GM12878 (cell line): ENCODE measurements at regions not wholly inside any gene's neighbourhood (a gene's known extent, or its start where the extent isn't known, plus 50 kb on each side); places are given as distances from the start of the nearest gene placed in this dataset.

Experiments
- ATAC-seq: fragments of 200-7000 bp; cut with Tn5 transposase; 3 replicates; pipeline ENCODE4 v1.9.1; 2020; ENCODE audit warnings: mild to moderate bottlenecking, moderate library complexity
- BruUV-seq: library from RNA; stranded (reverse); fragments of 400-500 nt; replicated peaks from 2 replicates; lab custom pipeline; 2021; lab: Mats Ljungman, UMichigan
- CTCF ChIA-PET: fragments of 300-600 bp; sonication (Branson Sonifier 250); formaldehyde crosslinking; extraction: SDS; loops from one replicate; lab custom pipeline; 2021; ENCODE audit warnings: inconsistent platforms; lab: Yijun Ruan, JAX
- POLR2A ChIA-PET: fragments of 350-600 bp; formaldehyde crosslinking; extraction: SDS; loops from one replicate; lab custom pipeline; 2021; ENCODE audit warnings: inconsistent platforms; lab: Charles Lee
- RAD21 ChIA-PET: fragments of 300-600 bp; sonication (Branson Sonifier 250); formaldehyde crosslinking; loops from one replicate; lab custom pipeline; 2023; ENCODE audit warnings: antibody characterized with exemption; ENCODE audit not compliant: unreplicated experiment; lab: Charles Lee
- SMC1A ChIA-PET: fragments of 300-600 bp; sonication (Branson Sonifier 250); formaldehyde crosslinking; loops from one replicate; lab custom pipeline; 2023; ENCODE audit not compliant: unreplicated experiment, uncharacterized antibody; lab: Charles Lee
- DNase-seq: peaks from one replicate; pipeline ENCODE4 v3.0.0-alpha.2; 2011; ENCODE audit warnings: low read depth, low spot score
- FAIRE-seq: peaks from 3 replicates; lab custom pipeline; 2011; peaks lifted over from hg19 to GRCh38; lab: Jason Lieb, UNC
- H2AFZ ChIP-seq: 2 replicates; pipeline ENCODE4 v1.6.0; 2011; ENCODE audit warnings: low read depth, low read length, control low read depth; ENCODE audit not compliant: control insufficient read depth
- H3K27ac ChIP-seq: 2 replicates; pipeline ENCODE4 v1.5.1; 2011; ENCODE audit warnings: control low read depth; ENCODE audit not compliant: control insufficient read depth, insufficient read depth
- H3K27me3 ChIP-seq, 2 experiments: replicated peaks in 1 of 2; 2 replicates each; pipeline versions ENCODE4 v1.6.0 to v1.6.1; 2011; ENCODE audit warnings: low read length in 1 of 2; ENCODE audit not compliant: control insufficient read depth in 2 of 2, insufficient read depth in 2 of 2
- H3K36me3 ChIP-seq, 2 experiments: 2 replicates each; pipeline ENCODE4 v1.5.1; 2011; ENCODE audit warnings: low read length in 1 of 2; ENCODE audit not compliant: control insufficient read depth in 2 of 2, insufficient read depth in 2 of 2
- H3K4me1 ChIP-seq: 2 replicates; pipeline ENCODE4 v1.6.1; 2011; ENCODE audit warnings: mild to moderate bottlenecking, low read length, moderate library complexity, mixed read lengths; ENCODE audit not compliant: control insufficient read depth, insufficient read depth
- H3K4me2 ChIP-seq: 2 replicates; pipeline ENCODE4 v1.6.0; 2011; ENCODE audit warnings: control low read depth; ENCODE audit not compliant: control insufficient read depth, insufficient read depth
- H3K4me3 ChIP-seq: fragments of 200-600 bp; sonication (generic); 2 replicates; pipeline ENCODE4 v1.5.1; 2016
- H3K79me2 ChIP-seq: 2 replicates; pipeline ENCODE4 v1.6.0; 2011; ENCODE audit warnings: low read length; ENCODE audit not compliant: control insufficient read depth, insufficient read depth
- H3K9ac ChIP-seq: 2 replicates; pipeline ENCODE4 v1.8.0; 2011; ENCODE audit warnings: low read length, control low read depth, mixed read lengths; ENCODE audit not compliant: control insufficient read depth, insufficient read depth
- H3K9me3 ChIP-seq: replicated peaks from 3 replicates; pipeline ENCODE4 v1.5.1; 2011; ENCODE audit warnings: mild to moderate bottlenecking, low read length; ENCODE audit not compliant: control insufficient read depth, insufficient read depth
- H4K20me1 ChIP-seq: 2 replicates; pipeline ENCODE4 v1.6.0; 2011; ENCODE audit not compliant: control insufficient read depth, insufficient read depth
- BCL3 ChIP-seq: IDR thresholded peaks from 2 replicates; pipeline ENCODE4 v1.6.1; 2011; ENCODE audit warnings: borderline replicate concordance, low read depth, mild to moderate bottlenecking, moderate library complexity, low read length; ENCODE audit not compliant: insufficient read depth, poor library complexity, severe bottlenecking
- IKZF1 ChIP-seq: fragments of 450-650 bp; conservative IDR thresholded peaks from 2 replicates; pipeline ENCODE4 v1.6.1; 2017; ENCODE audit warnings: antibody characterized with exemption, mild to moderate bottlenecking
- NR2C2 ChIP-seq: IDR thresholded peaks from 2 replicates; pipeline ENCODE4 v1.6.1; 2011; ENCODE audit warnings: borderline replicate concordance, low read depth; ENCODE audit not compliant: control insufficient read depth, insufficient read length
- RAD51 ChIP-seq: fragments of 450-650 bp; IDR thresholded peaks from 2 replicates; pipeline ENCODE4 v1.6.1; 2016; ENCODE audit warnings: moderate library complexity, mild to moderate bottlenecking, inconsistent platforms
- SMC3 ChIP-seq: IDR thresholded peaks from 2 replicates; pipeline ENCODE4 v1.6.1; 2011; ENCODE audit warnings: low read length, improper control_type of control experiment, borderline replicate concordance
- TAF1 ChIP-seq: IDR thresholded peaks from 2 replicates; pipeline ENCODE4 v1.6.1; 2011; ENCODE audit warnings: mild to moderate bottlenecking, low read depth, low read length, borderline replicate concordance
- ZBED1 ChIP-seq: IDR thresholded peaks from 2 replicates; pipeline ENCODE4 v1.6.1; 2016; ENCODE audit warnings: borderline replicate concordance
- WGBS: methylation state at CpG from one replicate; pipeline ENCODE4 v1.1.6; 2016; ENCODE audit warnings: low lambda C conversion rate; ENCODE audit not compliant: insufficient replicate concordance, insufficient coverage; ENCODE audit errors: missing lambda C conversion rate; 5-methylcytosine and 5-hydroxymethylcytosine counted together
- in situ Hi-C: fragments of 300-500 bp; cut with MboI; formaldehyde crosslinking; loops from 9 replicates; pipeline ENCODE4 v1.14.3; 2018; ENCODE audit warnings: mixed read lengths
- intact Hi-C: fragments of 100-400 bp; cut with micrococcal nuclease; formaldehyde crosslinking; loops from one replicate; pipeline ENCODE4 v1.14.2; 2022; ENCODE audit not compliant: unreplicated experiment
- TF ChIP-seq, protein P1 (sequence below): IDR thresholded peaks from 2 replicates; pipeline ENCODE4 v1.6.1; 2012; ENCODE audit warnings: low read depth, low read length, improper control_type of control experiment

DNA sequence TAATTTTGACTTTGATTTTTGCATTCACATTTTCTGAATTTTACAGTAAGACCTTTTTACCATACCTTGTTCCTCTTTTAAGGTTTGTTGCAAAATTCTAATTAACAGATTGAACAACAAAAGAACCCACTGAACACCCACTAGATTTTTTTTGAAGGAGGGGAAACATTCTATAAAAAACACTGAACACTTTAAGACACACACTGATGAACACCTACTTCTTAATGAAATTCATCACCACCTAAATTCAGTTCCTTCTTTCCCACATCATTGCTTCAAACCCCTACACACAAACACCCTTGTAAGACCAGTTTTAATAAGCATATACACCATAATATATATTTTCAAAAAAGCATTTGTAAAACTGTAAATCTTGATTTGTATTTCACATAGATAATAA is 559.0 kb upstream of the MEF2C start (continued):
- TF ChIP-seq, protein P1, sequence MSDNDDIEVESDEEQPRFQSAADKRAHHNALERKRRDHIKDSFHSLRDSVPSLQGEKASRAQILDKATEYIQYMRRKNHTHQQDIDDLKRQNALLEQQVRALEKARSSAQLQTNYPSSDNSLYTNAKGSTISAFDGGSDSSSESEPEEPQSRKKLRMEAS: no peak

DNA sequence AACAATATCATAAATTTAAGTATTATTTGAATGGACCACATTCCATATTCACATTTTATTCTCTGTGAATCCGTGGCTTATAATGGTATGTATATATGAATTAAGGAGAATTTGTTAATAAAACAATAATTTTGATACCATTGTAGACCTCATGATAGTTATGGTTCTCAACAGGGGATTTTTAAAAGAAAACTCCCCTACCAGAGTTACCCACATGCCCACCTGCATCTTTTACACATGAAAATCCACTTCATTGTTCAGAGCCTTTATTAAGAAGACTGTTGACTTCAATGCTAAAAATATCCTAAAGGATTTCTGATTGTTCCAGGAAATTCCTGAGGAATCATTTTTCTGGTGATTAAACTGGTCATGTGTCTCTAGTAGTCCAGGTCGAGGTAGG is 557.7 kb upstream of the MEF2C start:
- Histone ChIP-seq H2AFZ (no peak overlapping the region), H3K4me3 (no peak overlapping the region), H3K4me1 (peaks cover 17% of the 10 kb centered on the region), H3K27me3 (no peaks in the 10 kb centered on the region), H3K36me3 (no peaks in the 10 kb centered on the region), H3K79me2 (no peaks in the 10 kb centered on the region), H3K9ac (no peak overlapping the region), H3K9me3 (no peaks in the 10 kb centered on the region; the same call in 2 of the 3 replicates), H3K27ac (no peak overlapping the region), H4K20me1 (no peaks in the 10 kb centered on the region), H3K4me2 (no peak overlapping the region)
- no TSS peak for BruUV-seq
- FAIRE-seq: no peak
- no peak for DNase-seq
- ChIA-PET POLR2A (no interaction called here), RAD21 (no interaction called here), SMC1A (interaction anchor here (0.9 to 1.3 kb wide), 2 partner anchors 9 to 611 kb away, joined by 3 to 4 read pairs; no protein-coding TSS in a partner anchor), CTCF (interaction anchor here (1.0 kb wide), 1 partner anchor 87 kb away, joined by 3 read pairs; no protein-coding TSS in a partner anchor)
- TF ChIP-seq SMC3 (no peak), TAF1 (no peak), ZBED1 (no peak), BCL3 (no peak), RAD51 (no peak), NR2C2 (no peak), IKZF1 (no peak)
- 26% methylated on average over 2 of the region's 2 CpGs for WGBS
- no peak for ATAC-seq
- in situ Hi-C loops (no loop called here), intact Hi-C loops (no loop called here)
